ENCODE measurements at regions not wholly inside any gene's neighbourhood (a gene's known extent, or its start where the extent isn't known, plus 50 kb on each side); places are given as distances from the start of the nearest gene placed in this dataset.
"Not testable (repeated sequence)": the region's sequence is repeated elsewhere in the genome, so short reads cannot be mapped to it uniquely, and the experiment has no call there.

- ATAC-seq (replicated peaks in 6 of 8): no peak
- H3K4me1 ChIP-seq (replicated peaks in 1 of 2): peaks cover 28 to 34% of the 10 kb centered on the region in 2 donors
- H3K4me3 ChIP-seq: no peak overlapping the region
- in situ Hi-C loops (cut with MboI; ENCODE audit: low pct_unique_long_range_greater_than_20kb in 2 of 9, low sequenced_read_pairs in 9 of 9, unreplicated experiment in 9 of 9): no loop called here
- WGBS, 10 experiments: 0 to 92% (median 58%) methylated on average over 1 to 5 of the region's 5 CpGs; no CpG with 5 or more reads in 1 of the 10 experiments
- no peak overlapping the region for H3K27ac ChIP-seq
These were observed 478.6 kb upstream of the JARID2 start for GRCh38 chr6:14767226-14767625.

- ATAC-seq (replicated peaks in 6 of 8): peak in 2 of 8 experiments; percentile 6 to 8
- Histone ChIP-seq H3K4me3 (no peak overlapping the region), H3K27ac (peak overlapping the region in 1 of 2 donors; percentile 19), H3K4me1 (replicated peaks in 1 of 2) (peaks cover 28 to 34% of the 10 kb centered on the region in 2 donors)
- WGBS, 10 experiments: 80 to 100% (median 100%) methylated on average over 1 to 3 of the region's 3 CpGs; no CpG with 5 or more reads in 2 of the 10 experiments
- in situ Hi-C loops (cut with MboI; ENCODE audit: low pct_unique_long_range_greater_than_20kb in 2 of 9, low sequenced_read_pairs in 9 of 9, unreplicated experiment in 9 of 9): no loop called here
These were observed 475.8 kb upstream of the JARID2 start for GRCh38 chr6:14770040-14770439.

- peak in 6 of 8 experiments; percentile 22 to 88 (median 72) for ATAC-seq (replicated peaks in 6 of 8)
- peaks cover 28 to 34% of the 10 kb centered on the region in 2 donors for H3K4me1 ChIP-seq (replicated peaks in 1 of 2)
- in situ Hi-C loops (cut with MboI; ENCODE audit: low pct_unique_long_range_greater_than_20kb in 2 of 9, low sequenced_read_pairs in 9 of 9, unreplicated experiment in 9 of 9): no loop called here
- peak overlapping the region in 1 of 2 donors; percentile 19 for H3K27ac ChIP-seq
- 24 to 100% (median 48%) methylated on average over 1 to 6 of the region's 6 CpGs for WGBS, 10 experiments
- H3K4me3 ChIP-seq: no peak overlapping the region
These were observed 475.3 kb upstream of the JARID2 start for GRCh38 chr6:14770572-14770971.

- 23 to 92% (median 75%) methylated on average over 1 to 3 of the region's 3 CpGs; no CpG with 5 or more reads in 1 of the 10 experiments for WGBS, 10 experiments
- Histone ChIP-seq H3K4me3 (no peak overlapping the region), H3K27ac (peak overlapping the region in 1 of 2 donors; percentile 30), H3K4me1 (replicated peaks in 1 of 2) (peaks cover 28 to 34% of the 10 kb centered on the region in 2 donors)
- peak in 3 of 8 experiments; percentile 16 to 40 (median 26) for ATAC-seq (replicated peaks in 6 of 8)
- in situ Hi-C loops (cut with MboI; ENCODE audit: low pct_unique_long_range_greater_than_20kb in 2 of 9, low sequenced_read_pairs in 9 of 9, unreplicated experiment in 9 of 9): no loop called here
These were observed 474.9 kb upstream of the JARID2 start for GRCh38 chr6:14771016-14771415.

- 70 to 100% (median 90%) methylated on average over 2 to 7 of the region's 7 CpGs; no CpG with 5 or more reads in 2 of the 10 experiments for WGBS, 10 experiments
- Histone ChIP-seq H3K27ac (no peak overlapping the region), H3K4me1 (replicated peaks in 1 of 2) (peaks cover 26 to 31% of the 10 kb centered on the region in 2 donors), H3K4me3 (no peak overlapping the region)
- no peak for ATAC-seq (replicated peaks in 6 of 8)
- in situ Hi-C loops (cut with MboI; ENCODE audit: low pct_unique_long_range_greater_than_20kb in 2 of 9, low sequenced_read_pairs in 9 of 9, unreplicated experiment in 9 of 9): no loop called here
These were observed 473.7 kb upstream of the JARID2 start for GRCh38 chr6:14772188-14772587.

- no peak for ATAC-seq (replicated peaks in 6 of 8)
- peaks cover 20 to 23% of the 10 kb centered on the region in 2 donors for H3K4me1 ChIP-seq (replicated peaks in 1 of 2)
- no peak overlapping the region for H3K4me3 ChIP-seq
- no peak overlapping the region for H3K27ac ChIP-seq
- in situ Hi-C loops (cut with MboI; ENCODE audit: low pct_unique_long_range_greater_than_20kb in 2 of 9, low sequenced_read_pairs in 9 of 9, unreplicated experiment in 9 of 9): loop anchor here in 1 of 9 experiments (25.0 kb wide), 1 partner anchor 563 kb away; no protein-coding TSS in a partner anchor
- whole genome bisulfite sequencing, 10 experiments: 63 to 100% (median 85%) methylated on average over 1 of the region's 1 CpG; no CpG with 5 or more reads in 4 of the 10 experiments
These were observed 470.3 kb upstream of the JARID2 start for GRCh38 chr6:14775528-14775927.

GRCh38 chr6:14776307-14776706 is 469.6 kb upstream of the JARID2 start:
- WGBS, 10 experiments: 40 to 92% (median 79%) methylated on average over 1 to 3 of the region's 3 CpGs; no CpG with 5 or more reads in 6 of the 10 experiments
- ATAC-seq (replicated peaks in 6 of 8): no peak
- Histone ChIP-seq H3K4me1 (replicated peaks in 1 of 2) (peaks cover 12 to 15% of the 10 kb centered on the region in 2 donors), H3K27ac (no peak overlapping the region), H3K4me3 (no peak overlapping the region)
- in situ Hi-C loops (cut with MboI; ENCODE audit: low pct_unique_long_range_greater_than_20kb in 2 of 9, low sequenced_read_pairs in 9 of 9, unreplicated experiment in 9 of 9): loop anchor here in 1 of 9 experiments (25.0 kb wide), 1 partner anchor 564 kb away; no protein-coding TSS in a partner anchor

GRCh38 chr6:14781772-14782525 is 463.9 kb upstream of the JARID2 start:
- no peak overlapping the region for H3K27ac ChIP-seq
- ATAC-seq (replicated peaks in 6 of 8): no peak
- in situ Hi-C loops (cut with MboI; ENCODE audit: low pct_unique_long_range_greater_than_20kb in 2 of 9, low sequenced_read_pairs in 9 of 9, unreplicated experiment in 9 of 9): loop anchor here in 1 of 9 experiments (25.0 kb wide), 1 partner anchor 570 kb away; no protein-coding TSS in a partner anchor
- no peak overlapping the region for H3K4me3 ChIP-seq
- WGBS, 10 experiments: 60 to 100% (median 81%) methylated on average over 2 to 11 of the region's 12 CpGs; no CpG with 5 or more reads in 1 of the 10 experiments
- H3K4me1 ChIP-seq (replicated peaks in 1 of 2): peaks cover 28 to 38% of the 10 kb centered on the region in 2 donors

GRCh38 chr6:14782921-14783464 is 462.9 kb upstream of the JARID2 start:
- H3K27ac ChIP-seq; ATAC-seq (replicated peaks in 6 of 8); H3K4me3 ChIP-seq: not testable (repeated sequence)
- peaks cover 18 to 31% of the 10 kb centered on the region in 2 donors for H3K4me1 ChIP-seq (replicated peaks in 1 of 2)
- in situ Hi-C loops (cut with MboI; ENCODE audit: low pct_unique_long_range_greater_than_20kb in 2 of 9, low sequenced_read_pairs in 9 of 9, unreplicated experiment in 9 of 9): loop anchor here in 1 of 9 experiments (25.0 kb wide), 1 partner anchor 571 kb away; no protein-coding TSS in a partner anchor
- WGBS, 10 experiments: 78 to 100% (median 97%) methylated on average over 2 to 8 of the region's 10 CpGs; no CpG with 5 or more reads in 2 of the 10 experiments

GRCh38 chr6:14783594-14783993 is 462.3 kb upstream of the JARID2 start:
- Histone ChIP-seq H3K4me1 (replicated peaks in 1 of 2) (peaks cover 18 to 30% of the 10 kb centered on the region in 2 donors), H3K27ac (peak overlapping the region in 1 of 2 donors; percentile 89), H3K4me3 (no peak overlapping the region)
- ATAC-seq (replicated peaks in 6 of 8): no peak
- 100% methylated on average over 4 to 7 of the region's 35 CpGs; no CpG with 5 or more reads in 8 of the 10 experiments for WGBS, 10 experiments
- in situ Hi-C loops (cut with MboI; ENCODE audit: low pct_unique_long_range_greater_than_20kb in 2 of 9, low sequenced_read_pairs in 9 of 9, unreplicated experiment in 9 of 9): loop anchor here in 1 of 9 experiments (25.0 kb wide), 1 partner anchor 571 kb away; no protein-coding TSS in a partner anchor

- 15 to 100% (median 53%) methylated on average over 1 to 12 of the region's 15 CpGs; no CpG with 5 or more reads in 2 of the 10 experiments for WGBS, 10 experiments
- in situ Hi-C loops (cut with MboI; ENCODE audit: low pct_unique_long_range_greater_than_20kb in 2 of 9, low sequenced_read_pairs in 9 of 9, unreplicated experiment in 9 of 9): loop anchor here in 1 of 9 experiments (25.0 kb wide), 1 partner anchor 573 kb away; no protein-coding TSS in a partner anchor
- H3K4me1 ChIP-seq (replicated peaks in 1 of 2): peaks cover 20 to 38% of the 10 kb centered on the region in 2 donors
- peak overlapping the region; percentile 60 to 89 for H3K27ac ChIP-seq
- peak in 5 of 8 experiments; percentile 91 to 94 (median 92) for ATAC-seq (replicated peaks in 6 of 8)
- no peak overlapping the region for H3K4me3 ChIP-seq
These were observed 461.0 kb upstream of the JARID2 start for GRCh38 chr6:14784596-14785492.

- ATAC-seq (replicated peaks in 6 of 8): no peak
- 53 to 100% (median 72%) methylated on average over 1 to 2 of the region's 2 CpGs; no CpG with 5 or more reads in 1 of the 10 experiments for WGBS, 10 experiments
- peak overlapping the region; percentile 4 to 89 for H3K27ac ChIP-seq
- in situ Hi-C loops (cut with MboI; ENCODE audit: low pct_unique_long_range_greater_than_20kb in 2 of 9, low sequenced_read_pairs in 9 of 9, unreplicated experiment in 9 of 9): loop anchor here in 1 of 9 experiments (25.0 kb wide), 1 partner anchor 573 kb away; no protein-coding TSS in a partner anchor
- H3K4me1 ChIP-seq (replicated peaks in 1 of 2): peaks cover 23 to 41% of the 10 kb centered on the region in 2 donors
- H3K4me3 ChIP-seq: no peak overlapping the region
These were observed 460.4 kb upstream of the JARID2 start for GRCh38 chr6:14785493-14785790.

Data from motor neuron (in vitro differentiated cells).